ENCODE measurements at regions not wholly inside any gene's neighbourhood (a gene's known extent, or its start where the extent isn't known, plus 50 kb on each side); places are given as distances from the start of the nearest gene placed in this dataset.
"Not testable (repeated sequence)": the region's sequence is repeated elsewhere in the genome, so short reads cannot be mapped to it uniquely, and the experiment has no call there.

DNA sequence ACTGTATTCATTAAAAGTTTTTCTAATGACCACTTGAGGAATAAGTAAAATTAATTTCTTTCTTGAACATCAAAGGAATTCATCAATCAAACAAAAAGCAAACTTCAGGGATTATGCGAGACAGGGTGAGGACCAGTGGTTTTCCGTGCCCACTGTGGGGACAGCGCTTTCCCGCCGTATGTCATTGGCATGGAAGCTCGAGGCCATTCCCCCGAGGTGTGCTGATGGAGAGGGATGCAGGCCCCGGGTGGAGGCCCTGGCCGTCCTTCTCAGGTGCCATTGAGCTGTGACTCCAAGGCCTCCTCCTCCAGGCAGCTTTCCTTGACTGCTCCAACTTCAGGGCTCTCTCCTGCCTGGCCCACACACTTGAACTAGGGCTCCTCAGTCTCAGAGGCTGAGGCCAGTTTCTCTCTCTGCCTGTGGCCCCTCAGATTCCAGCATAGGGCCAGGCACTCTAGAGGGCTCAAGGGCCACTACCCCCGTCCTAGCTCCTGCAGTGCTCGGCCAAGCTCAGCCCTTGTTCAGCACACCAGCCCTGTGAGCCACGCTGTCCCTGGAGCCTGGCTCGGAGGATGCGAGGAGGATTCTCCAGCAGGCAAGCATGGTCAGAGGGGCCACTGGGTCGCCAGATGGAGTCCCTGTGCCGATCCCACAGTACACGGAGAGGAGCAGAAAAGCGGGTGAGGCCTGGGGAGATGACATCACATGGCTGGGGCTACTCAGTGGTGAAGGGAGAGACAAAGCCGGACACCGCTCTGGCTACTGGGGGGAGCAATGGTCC is 248.0 kb upstream of the SGCG start:
- not testable (repeated sequence) for DNase-seq

DNA sequence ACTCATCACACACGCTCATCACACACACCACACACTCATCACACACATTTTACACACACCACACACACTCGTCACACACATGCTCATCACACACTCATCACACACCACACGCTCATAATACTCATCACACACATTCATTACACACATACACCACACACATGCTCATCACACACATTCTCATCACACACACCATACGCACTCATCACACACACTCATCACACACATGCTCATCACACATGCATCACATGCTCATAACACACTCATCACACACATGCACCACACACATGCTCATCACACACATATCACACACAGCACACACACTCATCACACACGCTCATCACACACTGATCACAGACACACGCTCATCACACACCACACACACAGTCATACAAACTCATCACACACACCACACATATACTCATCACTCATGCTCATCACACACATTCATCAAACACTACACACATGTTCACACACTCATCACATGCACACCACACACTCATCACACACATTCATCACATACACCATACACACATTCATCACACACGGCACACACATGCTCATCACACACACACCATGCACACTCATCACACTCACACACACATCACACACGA is 247.1 kb upstream of the SGCG start:
- no peak for DNase-seq

- no peak for DNase-seq
Observed at GRCh38 chr13:22934744-22935523, 245.8 kb upstream of the SGCG start.

DNA sequence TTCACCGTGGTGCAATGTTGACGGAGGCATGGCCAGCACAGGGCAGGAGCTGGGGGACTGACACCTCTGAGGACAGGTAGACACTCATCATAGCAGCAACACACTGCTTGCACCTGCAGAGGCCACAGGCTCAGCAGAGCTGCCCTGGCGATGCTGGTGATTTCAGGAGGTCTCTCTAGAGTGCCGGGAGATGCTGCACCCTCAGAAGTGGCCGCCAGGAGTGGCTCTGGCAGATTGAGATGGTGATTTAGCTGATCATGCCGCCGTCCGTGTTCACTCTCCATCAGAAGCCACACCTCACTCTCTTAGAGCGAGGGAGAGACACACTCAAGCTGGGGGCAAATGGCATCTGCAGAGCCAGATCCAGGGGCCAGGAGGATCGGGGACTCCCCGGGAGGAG is 244.6 kb upstream of the SGCG start:
- DNase-seq, result no peak

DNA sequence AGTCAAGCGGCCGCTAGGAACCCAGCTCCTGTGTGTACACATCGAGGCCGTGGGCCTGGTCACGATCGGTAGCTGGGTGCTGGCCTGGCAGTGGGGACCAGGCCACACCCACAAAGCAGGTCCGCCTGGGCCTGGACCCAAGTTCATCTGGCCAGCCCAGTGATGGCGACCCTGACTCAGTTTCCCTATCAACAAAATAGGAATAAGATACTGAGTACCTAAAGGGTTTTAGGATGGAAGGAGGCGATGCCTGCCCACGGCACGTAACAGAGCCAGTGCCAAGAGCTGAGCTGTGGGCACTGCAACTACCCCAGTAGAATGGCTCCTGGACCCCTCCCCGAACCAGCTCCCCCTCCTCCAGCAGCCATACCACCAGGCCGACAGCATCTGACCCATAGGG is 243.5 kb upstream of the SGCG start:
- no peak for DNase-seq

GRCh38 chr13:22937953-22938352 is 242.8 kb upstream of the SGCG start:
- no peak for DNase-seq

DNA sequence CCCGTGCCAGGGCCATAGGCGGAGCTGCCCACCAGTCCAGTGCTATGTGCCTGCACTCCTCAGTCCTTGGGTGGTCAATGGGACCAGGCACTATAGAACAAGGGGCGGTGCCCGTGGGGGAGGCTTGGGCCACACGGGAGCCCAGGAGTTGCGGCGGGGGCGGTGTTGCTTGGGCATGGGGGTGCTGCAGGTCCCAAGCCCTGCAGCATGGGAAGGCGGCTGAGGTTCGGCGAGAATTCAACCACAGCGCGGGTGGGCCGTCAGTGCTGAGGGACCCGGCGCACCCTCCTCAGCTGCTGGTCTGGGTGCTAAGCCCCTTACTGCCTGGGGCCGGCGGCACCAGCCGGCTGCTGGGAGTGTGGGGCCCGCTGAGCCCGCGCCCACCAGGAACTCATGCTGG is 242.2 kb upstream of the SGCG start:
- DNase-seq, result no peak

DNA sequence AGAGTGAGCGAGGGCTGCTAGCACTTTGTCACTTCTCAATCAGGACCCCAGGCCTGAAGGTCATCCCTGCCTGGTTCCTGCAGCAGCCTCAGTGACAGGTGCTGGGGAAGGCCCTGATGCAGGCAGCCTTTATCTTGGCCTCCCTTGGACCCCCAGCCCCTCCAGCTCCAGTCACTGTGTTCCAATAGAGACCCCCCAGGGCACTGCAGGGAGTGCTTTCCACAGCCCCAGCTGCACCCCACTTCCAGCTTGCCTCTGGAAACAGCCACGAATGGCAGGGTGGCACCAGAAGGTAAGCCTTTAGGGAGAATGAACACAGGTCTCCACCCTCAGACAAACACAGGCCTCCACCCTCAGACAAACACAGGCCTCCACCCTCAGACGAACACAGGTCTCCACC is 241.6 kb upstream of the SGCG start:
- no peak for DNase-seq

DNA sequence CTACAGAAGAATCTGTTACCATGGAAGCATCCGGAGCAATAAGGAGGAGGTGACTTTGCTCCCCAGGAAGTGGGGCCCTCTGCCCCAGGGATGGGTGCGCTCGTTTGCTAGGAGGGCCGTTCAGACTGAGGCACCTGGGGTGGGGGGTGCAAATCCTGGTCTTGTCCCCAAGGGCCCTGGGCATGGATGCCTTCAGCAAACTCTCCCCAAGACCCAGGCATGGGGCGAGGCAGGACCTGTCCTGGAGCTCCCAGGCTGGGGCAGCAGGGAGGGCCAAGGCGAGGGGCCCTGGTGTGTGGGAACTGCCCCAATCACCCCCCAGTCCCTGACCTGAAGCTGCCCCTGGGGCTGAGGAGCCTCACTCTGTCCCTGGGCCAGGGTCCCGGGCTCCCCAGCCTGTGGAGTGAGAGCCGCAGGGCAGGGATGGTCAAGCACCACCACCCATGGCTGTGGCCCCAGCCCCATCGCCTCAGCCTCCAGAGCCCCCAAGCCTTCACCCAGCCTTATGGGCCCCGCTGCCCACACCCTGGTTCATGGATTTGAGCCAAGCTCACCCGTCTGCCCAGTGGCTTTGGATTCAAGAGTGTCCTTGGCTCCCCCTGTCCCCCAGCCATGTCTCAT is 240.6 kb upstream of the SGCG start:
- no peak for DNase-seq

DNA sequence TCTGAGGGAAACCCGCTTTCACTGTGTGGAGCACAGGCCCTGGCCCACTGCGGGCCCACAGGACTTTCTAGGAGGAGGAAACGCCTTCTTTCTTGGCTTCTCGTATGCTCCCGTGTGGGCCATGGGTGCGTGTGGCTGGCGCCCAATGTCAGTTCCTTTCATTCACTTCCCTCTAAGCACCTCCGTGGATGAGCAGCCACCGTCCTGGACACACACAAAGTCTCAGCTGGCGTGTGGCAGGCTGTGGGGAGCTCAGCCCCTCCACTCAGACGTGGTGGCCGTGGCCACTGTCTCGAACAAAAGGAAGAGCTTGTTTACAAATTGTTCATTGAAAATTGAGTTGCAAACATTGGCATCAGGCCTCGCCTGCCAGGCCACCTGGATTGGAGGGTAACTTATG is 240.0 kb upstream of the SGCG start:
- no peak for DNase-seq

- not testable (repeated sequence) for DNase-seq
Observed at GRCh38 chr13:22941495-22941894, 239.3 kb upstream of the SGCG start.

DNA sequence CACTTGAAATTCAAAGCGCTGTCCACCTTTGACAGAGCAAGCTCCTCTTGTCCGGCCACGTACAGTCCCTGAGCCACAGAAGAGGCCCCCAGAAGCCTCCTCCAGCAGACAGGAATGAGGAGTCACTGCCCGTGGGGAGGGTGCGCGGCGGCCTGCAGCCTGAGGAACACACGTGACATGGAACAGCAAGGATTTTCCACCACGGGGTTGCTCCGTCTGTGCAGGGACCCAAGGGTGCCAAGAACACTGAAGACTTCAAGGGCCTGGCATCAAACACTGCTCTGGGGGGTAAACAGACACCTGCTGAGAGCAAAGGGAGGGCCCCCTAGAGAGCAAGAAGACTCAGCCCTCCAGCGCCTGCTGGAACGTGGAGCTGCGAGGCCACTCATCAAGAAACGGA is 237.9 kb upstream of the SGCG start:
- DNase-seq, result not testable (repeated sequence)

DNA sequence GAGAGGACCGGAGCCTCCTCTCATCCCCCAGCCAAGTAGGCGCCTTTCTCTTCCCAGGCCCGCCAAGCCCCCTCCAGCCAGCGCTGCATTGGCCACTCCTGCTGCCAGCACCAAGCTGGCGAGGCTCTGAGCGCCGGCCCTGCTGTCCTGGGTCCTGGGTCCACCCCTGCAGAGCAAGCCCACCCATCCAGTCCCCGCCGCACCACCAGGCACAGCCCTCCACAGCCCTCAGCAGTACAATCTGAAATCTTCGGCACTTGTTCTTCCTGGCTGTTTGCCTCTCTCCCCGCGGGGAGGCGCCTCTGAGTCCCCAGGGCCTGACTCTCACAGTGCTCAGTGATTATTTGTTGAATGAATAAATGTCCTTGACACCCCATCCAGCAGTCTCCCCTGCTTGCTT is 236.4 kb upstream of the SGCG start:
- no peak for DNase-seq

- DNase-seq, result no peak
Observed at GRCh38 chr13:22945321-22946226, 235.2 kb upstream of the SGCG start.

GRCh38 chr13:22948421-22948820 is 232.4 kb upstream of the SGCG start:
- no peak for DNase-seq

- not testable (repeated sequence) for DNase-seq
Observed at GRCh38 chr13:22952018-22952417, 228.8 kb upstream of the SGCG start.

GRCh38 chr13:22955147-22955546 is 225.6 kb upstream of the SGCG start:
- DNase-seq, result not testable (repeated sequence)

- DNase-seq, result not testable (repeated sequence)
Observed at GRCh38 chr13:22956456-22957115, 224.2 kb upstream of the SGCG start.

GRCh38 chr13:22959859-22960258 is 220.9 kb upstream of the SGCG start:
- not testable (repeated sequence) for DNase-seq

GRCh38 chr13:22960827-22961226 is 220.0 kb upstream of the SGCG start:
- DNase-seq, result no peak

- DNase-seq, result not testable (repeated sequence)
Observed at GRCh38 chr13:22961342-22961741, 219.4 kb upstream of the SGCG start.
